ENCODE measurements at regions not wholly inside any gene's neighbourhood (a gene's known extent, or its start where the extent isn't known, plus 50 kb on each side); places are given as distances from the start of the nearest gene placed in this dataset.

DNA sequence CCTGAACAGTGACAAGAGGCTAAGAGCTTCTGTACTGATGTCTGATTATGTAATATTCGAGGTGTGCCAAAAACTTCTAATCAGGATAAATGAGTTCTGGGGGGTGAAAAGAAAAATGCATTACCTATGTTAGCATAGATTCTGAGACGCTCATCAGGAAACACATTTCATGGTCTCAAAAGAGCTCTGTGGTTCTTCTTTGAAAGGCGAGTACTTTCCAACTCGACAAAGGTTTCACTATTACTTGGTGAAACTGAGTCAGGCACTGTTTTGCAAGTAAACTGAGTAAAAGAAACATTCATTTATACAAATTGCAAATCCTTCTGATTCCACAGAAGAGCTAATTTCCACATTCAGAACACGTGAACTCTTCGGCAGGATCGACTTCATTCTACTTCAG is 523.2 kb downstream of the GATA3 start:
- DNase-seq, result no peak

DNA sequence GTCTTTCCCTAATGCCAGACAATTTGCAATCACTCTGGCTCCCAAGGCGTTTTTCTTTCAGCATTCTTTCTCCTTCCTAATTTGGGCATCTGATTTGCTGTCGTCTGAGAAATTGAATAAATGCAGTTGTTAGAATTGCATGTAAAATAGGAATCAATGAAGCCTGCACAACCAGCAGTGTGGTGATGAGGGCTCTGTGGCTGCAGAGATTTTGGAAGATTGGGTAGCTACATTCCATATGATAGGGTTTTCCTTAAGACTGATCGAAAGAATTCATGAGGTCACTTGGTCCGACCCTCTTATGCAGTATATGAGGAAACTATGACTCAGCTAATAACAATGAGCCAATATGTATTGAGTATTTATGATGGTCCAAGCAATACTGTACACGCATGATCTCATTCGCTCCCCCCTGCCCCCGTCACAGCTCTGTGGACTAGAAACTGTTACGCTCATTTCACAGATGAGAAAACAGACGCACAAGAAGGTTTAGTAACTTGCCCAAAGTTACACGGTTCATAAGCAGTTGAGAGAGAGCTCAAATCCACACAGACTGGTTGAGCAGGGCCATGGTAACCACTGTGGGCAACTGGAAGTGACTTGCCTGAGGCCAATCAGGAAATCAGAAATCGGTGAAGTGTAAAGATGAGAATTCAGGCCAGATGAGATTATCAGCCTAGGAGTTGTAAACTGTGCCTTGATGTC is 527.2 kb downstream of the GATA3 start:
- DNase-seq, result no peak

DNA sequence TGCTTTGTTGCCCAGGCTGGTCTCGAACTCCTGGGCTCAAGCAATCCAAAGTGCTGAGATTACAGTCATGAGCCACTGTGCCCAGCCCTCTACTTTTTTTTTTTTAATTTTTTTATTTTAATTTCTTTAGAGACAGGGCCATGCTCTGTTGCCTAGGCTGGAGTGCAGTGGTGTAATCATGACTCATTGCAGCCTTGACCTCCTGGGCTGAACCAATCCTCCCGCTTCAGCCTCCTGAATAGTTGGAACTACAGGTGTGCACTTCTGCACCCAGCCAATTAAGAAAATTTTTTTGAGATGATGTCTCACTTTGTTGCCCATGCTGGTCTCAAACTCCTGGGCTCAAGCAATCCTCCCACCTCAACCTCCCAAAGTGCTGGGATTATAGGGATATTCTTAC is 528.6 kb downstream of the GATA3 start:
- no peak for DNase-seq

DNA sequence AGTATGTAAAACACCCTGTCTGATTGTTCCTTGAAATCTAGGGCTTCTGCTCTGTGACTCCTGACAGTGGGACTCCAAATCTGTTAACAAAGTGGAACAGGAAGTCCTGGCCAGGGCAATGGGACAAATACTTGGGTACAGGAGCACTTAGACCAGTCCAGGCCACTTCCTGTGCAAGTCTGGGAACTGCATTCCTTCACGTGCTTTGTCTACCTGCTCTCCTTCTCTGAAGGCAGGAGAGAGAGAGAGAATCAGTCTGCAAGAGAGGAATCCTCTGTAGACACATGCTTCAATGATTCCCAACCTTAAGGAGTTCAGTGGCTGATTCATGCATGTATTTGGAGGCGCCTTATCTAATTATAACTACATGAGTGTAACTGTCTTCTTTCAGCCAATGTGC is 530.2 kb downstream of the GATA3 start:
- DNase-seq, result no peak

DNA sequence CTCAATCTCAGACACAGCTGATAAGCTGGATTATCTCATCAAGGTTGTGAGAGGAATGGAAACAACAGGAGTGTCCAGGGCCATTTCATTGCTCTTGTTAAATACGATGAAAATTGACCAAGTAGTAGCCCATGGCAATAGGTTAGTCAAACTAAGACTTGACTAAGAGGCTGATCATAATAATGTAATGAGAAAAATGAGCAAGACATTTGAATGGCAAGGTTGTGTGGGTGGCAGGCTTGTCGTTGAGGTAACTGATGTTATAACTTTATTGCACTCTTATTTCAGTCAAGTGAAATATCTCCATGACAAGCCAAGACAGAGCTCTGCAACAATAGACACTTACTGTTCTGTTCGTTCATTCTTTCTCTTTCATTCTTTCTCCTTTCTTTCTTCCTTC is 532.0 kb downstream of the GATA3 start:
- DNase-seq, result no peak

DNA sequence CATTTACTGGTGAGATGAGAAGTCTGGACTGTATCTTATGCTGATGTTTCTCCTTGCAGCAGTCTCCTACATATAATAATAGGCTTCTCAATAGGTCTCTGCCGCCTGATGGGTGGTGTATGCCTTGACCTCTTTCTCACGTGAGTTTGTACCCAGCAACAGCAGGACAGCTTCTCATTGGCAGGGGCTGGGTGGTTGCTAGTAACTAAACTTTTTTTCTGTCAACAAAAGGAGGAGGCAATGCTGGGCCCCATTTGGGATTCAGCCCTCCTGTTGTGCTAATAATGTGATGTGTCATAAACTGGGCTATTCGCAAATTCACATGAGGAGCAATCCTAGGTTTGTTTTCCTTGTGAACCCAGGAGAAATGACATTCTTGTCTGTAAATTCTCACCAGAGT is 533.6 kb downstream of the GATA3 start:
- DNase-seq, result no peak

DNA sequence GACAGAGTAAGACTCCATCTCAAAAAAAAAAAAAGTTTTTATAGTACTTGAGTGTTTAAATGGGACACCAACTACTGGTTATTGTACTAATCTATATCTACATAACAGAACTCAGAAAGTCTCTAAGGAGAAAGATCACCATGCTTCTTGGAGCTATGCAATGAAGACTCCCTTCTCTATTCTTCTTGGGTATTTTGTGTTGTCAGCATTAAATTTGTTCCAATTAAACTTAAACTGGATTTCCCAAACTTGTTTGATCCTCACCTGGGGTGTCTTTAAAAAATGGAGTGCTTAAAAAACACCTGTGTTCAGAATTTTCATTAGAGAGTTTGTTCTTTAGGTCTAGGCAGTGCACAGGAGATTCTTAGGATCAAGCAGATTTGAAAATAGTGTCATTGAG is 536.0 kb downstream of the GATA3 start:
- DNase-seq, result no peak

DNA sequence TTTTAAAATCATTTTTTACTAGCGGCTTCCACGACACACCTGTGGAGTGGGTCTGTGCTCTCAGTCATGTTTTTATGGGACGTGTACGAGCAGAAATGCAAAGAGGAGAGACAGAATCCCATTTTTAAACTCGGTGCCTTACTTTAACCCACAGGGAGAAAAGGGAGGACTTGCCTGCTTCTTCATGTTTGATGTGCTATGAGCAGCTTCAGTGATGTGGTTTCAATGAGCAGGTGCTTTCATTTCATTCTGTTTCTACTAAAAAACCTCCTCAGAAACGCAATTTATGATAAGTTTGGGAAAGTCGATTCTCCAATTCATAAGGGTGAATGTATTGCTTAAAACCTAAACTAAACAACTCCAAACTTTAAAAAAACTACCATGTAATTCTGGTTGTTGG is 537.2 kb downstream of the GATA3 start:
- DNase-seq, result no peak

DNA sequence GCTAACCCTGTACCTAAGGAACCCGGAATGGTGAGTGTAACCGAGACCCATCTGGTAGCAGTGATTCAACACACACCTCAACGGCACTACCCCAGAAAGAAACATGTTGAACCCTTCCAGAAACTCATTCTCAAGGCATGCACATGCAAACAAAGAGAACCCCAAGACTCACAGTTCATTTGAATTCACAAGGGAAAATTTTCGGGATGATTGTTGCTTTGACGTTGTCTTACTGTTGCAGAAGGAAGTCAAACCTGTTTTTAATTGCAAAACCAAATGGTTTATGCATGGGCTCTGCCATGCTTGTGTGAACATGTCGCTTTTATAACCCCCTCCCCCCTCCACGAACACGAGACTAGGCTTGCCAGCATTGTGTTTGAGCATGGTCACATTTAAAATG is 539.7 kb downstream of the GATA3 start:
- no peak for DNase-seq

DNA sequence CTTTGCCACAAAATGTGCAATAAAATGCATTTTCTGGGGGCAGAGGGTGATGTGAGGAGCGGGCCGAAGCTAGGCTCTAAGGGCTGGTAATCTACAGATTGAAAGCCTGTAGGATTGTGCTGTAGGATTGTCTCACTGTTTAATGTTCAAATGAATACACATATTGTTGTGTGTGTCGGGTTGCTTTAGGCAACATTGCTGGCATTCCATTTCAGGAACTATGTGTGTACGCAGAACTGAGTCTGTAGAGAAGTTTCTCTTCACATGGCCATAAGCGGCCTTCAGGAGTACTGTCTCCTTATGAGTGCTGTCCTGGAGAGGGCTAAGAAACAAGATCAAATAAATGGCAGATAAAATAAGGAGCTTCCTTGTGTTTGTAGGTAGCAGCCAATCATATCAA is 540.2 kb downstream of the GATA3 start:
- no peak for DNase-seq

DNA sequence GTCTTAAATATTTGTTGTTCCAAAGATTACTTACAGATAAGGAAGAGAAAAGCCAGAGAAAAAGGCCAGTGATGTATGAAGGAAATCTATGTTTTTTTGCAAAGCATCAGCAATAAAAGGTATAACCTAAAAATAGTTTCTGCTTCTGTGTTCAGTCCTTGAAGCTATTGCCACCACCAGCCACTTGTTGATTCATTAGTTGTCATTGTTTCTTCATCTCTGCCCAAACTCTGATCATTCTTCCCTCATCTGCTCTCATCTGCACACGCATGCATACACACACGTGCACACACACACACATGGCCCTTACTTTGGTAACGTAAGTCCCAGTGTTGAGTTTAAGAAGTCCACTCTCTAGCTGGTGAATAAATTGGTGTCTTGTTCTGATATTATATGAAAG is 540.7 kb downstream of the GATA3 start:
- no peak for DNase-seq

DNA sequence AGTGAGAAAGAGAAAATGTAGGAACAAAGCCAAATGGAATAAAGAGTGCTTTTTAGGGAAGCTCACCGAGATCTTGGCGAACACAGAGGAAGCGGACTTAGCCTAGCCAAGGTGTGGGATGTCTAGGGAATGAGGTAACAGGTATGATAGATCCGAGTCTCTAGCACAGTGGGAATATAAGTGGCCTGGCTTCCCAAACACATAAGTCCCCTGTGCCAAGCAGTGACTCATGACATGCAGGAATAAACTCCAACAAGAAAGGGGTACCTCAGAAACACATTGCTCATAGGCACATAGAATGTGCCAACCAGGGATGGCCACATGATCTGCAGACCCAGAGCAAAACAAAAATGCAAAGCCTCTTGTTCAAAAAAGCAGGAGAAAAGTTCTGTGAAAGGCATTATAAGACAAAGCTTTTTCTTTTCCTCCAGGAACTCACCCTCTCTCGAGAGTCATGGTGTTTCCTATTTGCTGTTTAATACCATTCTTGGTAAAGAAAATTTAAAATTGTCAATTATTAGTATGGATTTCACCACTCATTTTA is 542.5 kb downstream of the GATA3 start:
- DNase-seq, result no peak

DNA sequence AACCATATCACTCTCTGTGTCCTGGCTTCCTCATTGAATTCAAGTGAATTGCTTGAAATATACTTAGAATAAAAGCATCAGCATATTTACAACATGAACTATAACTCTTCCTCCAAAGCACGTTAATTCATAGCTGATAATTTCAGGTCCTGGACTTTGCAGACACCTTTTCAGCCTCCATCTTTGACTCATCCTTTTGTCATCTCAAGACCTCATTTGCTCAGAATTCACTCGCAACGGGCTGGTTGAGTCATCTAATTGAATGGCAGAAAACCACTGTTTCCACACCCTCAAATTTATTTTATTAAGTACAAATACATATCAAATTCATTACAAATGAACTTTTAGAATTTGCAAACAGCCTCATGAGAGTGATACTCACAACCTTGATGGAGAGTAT is 545.7 kb downstream of the GATA3 start:
- no peak for DNase-seq

DNA sequence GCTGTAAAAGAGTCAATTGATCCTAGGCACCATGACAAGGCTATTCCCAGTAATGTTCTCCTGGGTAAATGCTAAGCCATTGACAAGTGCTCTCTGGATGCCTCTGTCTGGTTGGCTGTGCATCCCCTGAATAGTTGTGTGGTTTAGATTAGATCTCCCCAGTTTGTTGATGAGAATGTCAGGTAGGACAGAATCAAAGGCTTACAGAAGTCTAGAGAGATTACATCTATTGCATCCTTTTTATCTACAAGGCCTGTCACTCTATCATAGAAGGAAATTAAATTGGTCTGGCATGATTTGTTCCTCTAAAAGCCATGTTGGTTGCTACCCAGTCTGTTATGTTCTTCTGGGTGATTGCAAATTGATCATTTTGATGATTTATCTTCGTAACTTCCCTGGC is 548.3 kb downstream of the GATA3 start:
- DNase-seq, result no peak

DNA sequence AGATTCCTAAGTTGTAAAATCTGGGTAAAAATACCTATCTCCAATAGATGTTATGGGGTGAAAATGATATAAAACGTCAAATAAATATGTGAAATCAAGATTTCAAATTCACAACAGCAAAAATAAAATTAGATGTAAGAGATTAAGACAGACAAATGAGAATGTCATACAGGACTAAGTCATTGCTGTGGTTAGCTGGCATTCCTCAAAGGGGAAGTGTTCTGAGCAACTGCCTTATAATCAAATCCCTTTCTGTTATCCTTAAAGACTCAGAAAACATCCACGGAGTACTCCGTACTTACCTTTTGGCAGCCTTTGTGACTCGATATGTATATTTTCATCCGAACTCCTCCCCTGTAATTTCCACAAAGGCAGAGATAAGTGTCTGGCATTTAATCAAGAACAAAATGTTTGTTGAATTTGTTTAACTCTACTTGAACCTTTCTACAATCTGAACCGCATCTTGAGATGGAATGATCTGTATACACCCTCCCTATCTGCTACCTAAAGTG is 559.6 kb downstream of the GATA3 start:
- no peak for DNase-seq

DNA sequence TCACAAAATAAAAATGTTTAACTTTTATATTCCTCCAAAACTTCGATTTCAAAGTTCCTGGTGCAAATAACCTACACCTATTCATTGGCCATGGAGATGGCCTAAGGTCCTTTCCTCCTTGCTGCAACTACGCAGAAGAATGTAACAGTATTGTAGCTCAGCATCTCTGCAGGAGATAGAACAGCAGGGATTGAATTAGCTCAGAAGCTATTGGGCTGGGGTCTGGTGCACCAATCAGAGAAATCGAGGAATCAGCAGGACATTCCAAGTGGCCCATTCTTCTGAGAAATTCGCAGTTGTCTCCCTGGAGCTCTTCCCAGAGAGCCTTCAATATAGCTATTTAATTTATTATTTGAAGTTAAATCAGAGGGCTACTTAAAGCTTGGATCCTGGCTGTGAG is 560.6 kb downstream of the GATA3 start:
- no peak for DNase-seq

DNA sequence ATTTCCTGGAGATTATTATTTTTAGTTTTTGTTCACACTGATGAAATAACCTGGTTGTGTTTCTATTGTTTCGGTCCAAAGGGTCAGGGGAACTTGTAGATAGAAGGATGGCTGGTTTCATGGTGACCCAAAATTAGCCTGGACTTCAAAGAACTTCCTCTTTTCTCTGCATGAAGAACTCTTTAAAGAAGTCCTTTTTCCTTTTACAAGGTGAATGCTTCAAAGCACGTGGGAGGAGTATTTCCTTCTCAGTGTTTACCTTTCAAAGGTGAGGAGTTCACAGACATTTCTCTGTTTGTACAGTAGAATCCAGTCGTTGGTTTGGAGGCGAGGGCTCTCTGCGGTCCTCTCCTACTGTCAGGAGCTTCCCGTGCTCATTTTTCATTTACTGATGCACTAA is 561.7 kb downstream of the GATA3 start:
- DNase-seq, result no peak

DNA sequence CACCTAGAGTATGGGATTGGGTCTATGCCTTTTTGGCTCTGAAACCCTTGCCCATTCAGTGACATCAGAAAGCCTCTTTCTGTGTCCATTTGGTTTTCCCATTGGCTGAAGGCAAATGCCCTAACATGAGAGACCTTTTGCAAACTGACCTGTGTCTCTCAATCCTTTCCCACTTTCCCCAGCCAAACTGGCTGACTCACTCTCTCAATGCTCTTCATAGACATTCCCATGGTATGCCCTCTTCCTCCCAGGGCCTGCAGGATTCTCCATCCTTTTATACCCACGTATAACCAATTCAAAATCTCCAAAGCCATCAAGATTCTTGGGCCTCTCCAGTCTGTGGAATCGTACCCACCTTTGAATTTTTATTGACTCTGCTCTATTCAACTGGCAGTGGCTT is 563.3 kb downstream of the GATA3 start:
- no peak for DNase-seq

DNA sequence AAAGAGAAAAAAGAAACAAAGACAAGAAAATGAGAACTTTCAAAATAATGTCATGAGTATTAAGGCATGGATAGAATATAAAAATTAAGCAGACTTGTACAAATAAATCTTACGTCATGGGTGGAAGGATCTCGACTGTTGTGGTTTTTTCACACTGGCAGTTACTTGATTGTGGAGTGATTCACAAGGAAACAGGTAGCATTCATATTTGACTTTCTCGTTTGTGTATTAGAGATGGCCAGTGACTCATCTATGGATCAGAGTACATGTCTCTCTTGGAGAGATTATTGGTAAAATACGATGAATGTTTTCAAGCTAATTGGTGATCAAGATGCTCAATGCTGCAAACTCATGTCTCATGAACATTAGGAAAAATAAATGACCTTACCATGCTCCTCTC is 564.3 kb downstream of the GATA3 start:
- DNase-seq, result no peak

DNA sequence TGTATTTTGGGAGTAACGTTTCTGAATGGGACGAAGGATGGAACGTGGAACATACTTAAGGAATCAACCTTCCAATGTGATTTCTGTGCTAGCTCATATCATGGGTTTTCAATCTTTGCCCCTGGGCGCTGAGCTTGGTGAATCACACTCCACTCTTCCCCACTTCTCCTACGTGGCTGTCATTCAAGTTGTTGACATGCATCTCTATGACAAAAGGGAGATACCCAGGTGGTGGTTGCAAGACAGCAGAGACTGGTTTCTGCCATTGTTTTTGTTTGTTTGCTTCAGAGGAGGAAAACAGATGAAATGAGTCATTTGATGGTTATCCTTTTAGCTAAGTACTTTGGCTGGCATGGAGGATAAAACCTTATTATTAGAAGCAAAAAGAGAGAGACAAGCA is 573.9 kb downstream of the GATA3 start:
- no peak for DNase-seq

DNA sequence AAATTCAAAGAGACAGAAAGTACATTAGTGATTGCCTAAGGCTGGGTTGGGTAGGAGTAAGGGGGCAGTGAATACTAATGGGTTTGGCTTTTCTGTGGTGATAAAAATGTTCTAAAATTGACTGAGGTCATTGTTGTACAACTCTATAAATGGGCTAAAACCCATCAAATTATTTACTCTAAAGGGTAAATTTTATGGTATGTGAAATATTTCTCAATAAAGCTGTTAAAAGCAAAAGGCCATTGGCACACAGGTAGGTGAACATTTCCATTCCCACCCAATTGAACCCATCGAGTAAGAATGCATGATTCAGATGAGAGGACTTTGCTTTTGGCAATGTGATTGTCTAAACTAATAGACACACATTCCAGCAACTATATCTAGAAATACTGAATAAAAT is 579.4 kb downstream of the GATA3 start:
- DNase-seq, result no peak

DNA sequence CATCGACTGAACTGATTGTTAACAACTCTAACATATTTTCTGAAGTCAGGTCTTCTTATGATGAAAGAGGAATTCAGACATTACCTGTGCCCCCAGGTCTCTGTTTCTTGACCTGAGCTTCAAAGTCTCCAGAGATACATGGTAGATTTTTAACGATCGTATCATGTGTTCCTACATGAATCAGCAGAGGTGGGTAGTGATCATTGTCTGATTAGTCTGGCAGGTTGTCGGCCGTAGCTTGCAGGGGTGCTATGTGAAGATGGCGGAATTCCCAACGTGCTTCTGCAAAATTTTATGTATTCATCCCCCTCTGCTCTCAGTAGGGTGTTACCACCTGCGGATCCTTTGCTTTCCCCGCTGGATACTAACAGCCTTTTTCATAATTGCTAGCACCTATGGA is 581.9 kb downstream of the GATA3 start:
- DNase-seq, result no peak

DNA sequence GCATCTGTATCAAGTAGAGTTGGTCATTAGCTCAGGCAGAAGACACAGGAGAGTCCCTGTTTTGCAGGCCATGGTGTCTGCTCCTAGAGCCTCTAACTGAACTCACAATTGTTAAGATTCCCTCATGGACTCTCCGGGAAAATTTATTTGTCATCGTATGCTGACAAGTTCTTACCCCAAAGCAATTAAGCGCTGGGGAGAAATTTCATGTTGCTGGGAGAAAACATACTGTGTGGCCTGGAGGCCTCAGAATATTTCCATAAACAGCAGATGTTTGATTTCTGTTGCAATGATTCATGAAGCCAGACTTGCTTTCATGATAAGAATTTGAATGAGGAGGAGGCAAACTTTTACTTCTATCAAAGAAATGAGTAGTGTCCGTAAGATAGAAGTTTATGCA is 583.2 kb downstream of the GATA3 start:
- DNase-seq, result no peak

DNA sequence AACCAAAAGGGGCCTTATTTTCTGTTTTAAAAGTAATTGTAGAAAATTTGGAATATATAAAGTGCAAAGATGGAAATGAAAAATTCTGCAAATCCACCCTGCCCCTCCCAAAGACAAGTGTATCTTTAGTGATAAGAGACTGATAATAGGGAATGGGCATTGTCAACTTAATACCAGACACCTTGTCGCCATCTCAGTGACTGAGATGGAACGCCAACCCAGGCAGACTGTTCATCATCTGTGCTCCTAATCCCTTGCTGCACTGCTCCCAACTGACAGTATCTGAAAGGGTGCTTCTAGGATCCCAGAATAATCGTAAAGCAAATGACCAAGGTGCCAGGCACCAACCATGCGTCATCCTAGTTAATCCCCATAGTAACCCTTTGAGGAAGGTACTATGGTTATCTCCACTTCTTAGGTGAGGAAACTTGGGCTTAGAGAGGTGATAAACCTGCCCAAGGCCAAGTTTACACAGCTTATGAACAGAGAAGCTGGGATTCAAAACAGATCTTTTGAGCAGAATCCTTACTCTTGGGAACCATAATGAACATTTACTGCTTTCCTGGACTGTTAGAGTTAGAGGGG is 583.7 kb downstream of the GATA3 start:
- no peak for DNase-seq

Data from amniotic stem cell (primary cell).